CD4-positive, alpha-beta T cell (primary cell): ENCODE measurements at regions not wholly inside any gene's neighbourhood (a gene's known extent, or its start where the extent isn't known, plus 50 kb on each side); places are given as distances from the start of the nearest gene placed in this dataset.
A peak's percentile ranks its signal among the peaks of the same experiment; 100 is the strongest.
"Not testable (repeated sequence)": the region's sequence is repeated elsewhere in the genome, so short reads cannot be mapped to it uniquely, and the experiment has no call there.

ENCODE experiments used
- ATAC-seq: fragments of 200-7000 bp; cut with Tn5 transposase; one replicate; pipeline ENCODE4 v1.10.0; 2022; ENCODE audit warnings: mild to moderate bottlenecking; ENCODE audit not compliant: poor library complexity
- CTCF ChIA-PET: fragments of 350-600 bp; sonication (Branson Sonifier 250); formaldehyde crosslinking; loops from one replicate; lab custom pipeline; 2021; ENCODE audit warnings: antibody characterized with exemption, inconsistent platforms; lab: Charles Lee
- POLR2A ChIA-PET: fragments of 350-600 bp; sonication (Branson Sonifier 250); formaldehyde crosslinking; loops from one replicate; lab custom pipeline; 2021; ENCODE audit warnings: antibody characterized with exemption, inconsistent platforms; lab: Charles Lee
- DNase-seq, 14 experiments: peaks; one replicate each; pipeline ENCODE4 v3.0.0-alpha.2; 2013 to 2020; ENCODE audit warnings: mixed read lengths in 2 of 14
- H3K27ac ChIP-seq, 2 donors: one replicate each; pipeline versions ENCODE4 v1.5.1 to v1.7.0; 2013; ENCODE audit warnings: low read length in 2 of 2, low read depth in 1 of 2, mild to moderate bottlenecking in 1 of 2
- H3K27me3 ChIP-seq, 2 experiments: 1 replicate in 1 of 2; 2 replicates in 1 of 2; pipeline versions ENCODE4 v1.6.1 to v1.7.0; 2013; ENCODE audit warnings: low read length in 2 of 2, control low read depth in 1 of 2, mild to moderate bottlenecking in 1 of 2, moderate library complexity in 1 of 2; ENCODE audit not compliant: insufficient read depth in 2 of 2, control insufficient read depth in 1 of 2
- H3K36me3 ChIP-seq: one replicate; pipeline ENCODE4 v1.6.1; 2013; ENCODE audit warnings: low read length, control low read depth; ENCODE audit not compliant: insufficient read depth
- H3K4me1 ChIP-seq: one replicate; pipeline ENCODE4 v1.6.1; 2013; ENCODE audit warnings: low read length, control low read depth; ENCODE audit not compliant: insufficient read depth
- H3K4me3 ChIP-seq: one replicate; pipeline ENCODE4 v1.5.1; 2013; ENCODE audit warnings: mild to moderate bottlenecking, low read length, moderate library complexity
- H3K9me3 ChIP-seq, 2 experiments: 1 replicate in 1 of 2; 2 replicates in 1 of 2; pipeline versions ENCODE4 v1.6.1 to v1.7.0; 2013; ENCODE audit warnings: low read length in 2 of 2, mild to moderate bottlenecking in 2 of 2, control low read depth in 1 of 2, moderate library complexity in 1 of 2; ENCODE audit not compliant: control insufficient read depth in 1 of 2, insufficient read depth in 1 of 2
- H3K27ac Mint-ChIP-seq: one replicate; pipeline ENCODE4 v1.8.0; 2020; ENCODE audit warnings: mixed read lengths
- H3K27me3 Mint-ChIP-seq: one replicate; pipeline ENCODE4 v1.8.0; 2021; ENCODE audit warnings: mixed read lengths
- H3K36me3 Mint-ChIP-seq: one replicate; pipeline ENCODE4 v1.8.0; 2021; ENCODE audit warnings: low read depth, mixed read lengths
- H3K4me1 Mint-ChIP-seq: one replicate; pipeline ENCODE4 v1.8.0; 2021; ENCODE audit warnings: low read depth, mixed read lengths
- H3K4me3 Mint-ChIP-seq: one replicate; pipeline ENCODE4 v1.8.0; 2020; ENCODE audit warnings: mild to moderate bottlenecking, mixed read lengths
- H3K9me3 Mint-ChIP-seq: one replicate; pipeline ENCODE4 v1.8.0; 2020; ENCODE audit warnings: mixed read lengths
- intact Hi-C, 2 experiments: fragments of 100-400 bp; cut with DNase I in 1 of 2; cut with micrococcal nuclease in 1 of 2; formaldehyde crosslinking; loops; one replicate each; pipeline versions ENCODE4 v1.15.1 to v1.9.0; 2023 to 2025; cut with DNase I, micrococcal nuclease
- TF ChIP-seq, protein P1 (sequence below): fragments of 200-600 bp; IDR thresholded peaks from one replicate; pipeline ENCODE4 v1.8.0; 2022; ENCODE audit warnings: antibody characterized with exemption, mild to moderate bottlenecking

DNA sequence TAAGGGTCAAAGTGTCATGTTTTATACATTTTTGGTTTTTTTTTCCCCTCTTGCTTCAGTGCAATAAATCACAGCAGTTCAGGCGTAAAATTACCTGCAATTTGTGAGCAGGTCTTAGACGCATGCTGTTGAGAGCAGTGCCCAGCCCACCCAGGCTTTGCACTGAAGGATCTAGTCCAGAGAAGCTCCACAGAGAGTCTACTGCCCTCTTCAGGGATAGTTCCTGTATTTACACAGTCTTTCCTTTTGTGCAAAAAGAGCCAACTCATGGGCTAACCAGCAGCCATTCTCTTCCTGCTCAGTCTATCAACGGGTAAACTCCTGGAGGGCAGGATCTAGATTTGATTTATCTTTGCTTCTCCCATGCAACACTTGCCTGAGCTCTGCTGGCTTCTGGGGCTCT lies 82.2 kb upstream of the NAMPT start:
- TF ChIP-seq, protein P1, sequence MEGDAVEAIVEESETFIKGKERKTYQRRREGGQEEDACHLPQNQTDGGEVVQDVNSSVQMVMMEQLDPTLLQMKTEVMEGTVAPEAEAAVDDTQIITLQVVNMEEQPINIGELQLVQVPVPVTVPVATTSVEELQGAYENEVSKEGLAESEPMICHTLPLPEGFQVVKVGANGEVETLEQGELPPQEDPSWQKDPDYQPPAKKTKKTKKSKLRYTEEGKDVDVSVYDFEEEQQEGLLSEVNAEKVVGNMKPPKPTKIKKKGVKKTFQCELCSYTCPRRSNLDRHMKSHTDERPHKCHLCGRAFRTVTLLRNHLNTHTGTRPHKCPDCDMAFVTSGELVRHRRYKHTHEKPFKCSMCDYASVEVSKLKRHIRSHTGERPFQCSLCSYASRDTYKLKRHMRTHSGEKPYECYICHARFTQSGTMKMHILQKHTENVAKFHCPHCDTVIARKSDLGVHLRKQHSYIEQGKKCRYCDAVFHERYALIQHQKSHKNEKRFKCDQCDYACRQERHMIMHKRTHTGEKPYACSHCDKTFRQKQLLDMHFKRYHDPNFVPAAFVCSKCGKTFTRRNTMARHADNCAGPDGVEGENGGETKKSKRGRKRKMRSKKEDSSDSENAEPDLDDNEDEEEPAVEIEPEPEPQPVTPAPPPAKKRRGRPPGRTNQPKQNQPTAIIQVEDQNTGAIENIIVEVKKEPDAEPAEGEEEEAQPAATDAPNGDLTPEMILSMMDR = no peak
- H3K27me3 Mint-ChIP-seq = peaks cover 7% of the 10 kb centered on the region
- CTCF ChIA-PET = interaction anchor here (0.8 to 1.3 kb wide), 2 partner anchors 26 to 190 kb away, joined by 3 to 4 read pairs; no protein-coding TSS in a partner anchor
- Histone ChIP-seq H3K36me3 (no peaks in the 10 kb centered on the region), H3K9me3 (no peaks in the 10 kb centered on the region), H3K27ac (no peak overlapping the region), H3K27me3 (no peaks in the 10 kb centered on the region), H3K4me3 (no peak overlapping the region), H3K4me1 (no peaks in the 10 kb centered on the region)
- POLR2A ChIA-PET = no interaction called here
- no peak overlapping the region for H3K27ac Mint-ChIP-seq
- ATAC-seq = no peak
- DNase-seq = peak in 2 of 14 experiments; percentile 38 to 41
- no peak overlapping the region for H3K4me3 Mint-ChIP-seq
- no peaks in the 10 kb centered on the region for H3K4me1 Mint-ChIP-seq
- no peaks in the 10 kb centered on the region for H3K36me3 Mint-ChIP-seq
- intact Hi-C loops = no loop called here
- no peaks in the 10 kb centered on the region for H3K9me3 Mint-ChIP-seq

DNA sequence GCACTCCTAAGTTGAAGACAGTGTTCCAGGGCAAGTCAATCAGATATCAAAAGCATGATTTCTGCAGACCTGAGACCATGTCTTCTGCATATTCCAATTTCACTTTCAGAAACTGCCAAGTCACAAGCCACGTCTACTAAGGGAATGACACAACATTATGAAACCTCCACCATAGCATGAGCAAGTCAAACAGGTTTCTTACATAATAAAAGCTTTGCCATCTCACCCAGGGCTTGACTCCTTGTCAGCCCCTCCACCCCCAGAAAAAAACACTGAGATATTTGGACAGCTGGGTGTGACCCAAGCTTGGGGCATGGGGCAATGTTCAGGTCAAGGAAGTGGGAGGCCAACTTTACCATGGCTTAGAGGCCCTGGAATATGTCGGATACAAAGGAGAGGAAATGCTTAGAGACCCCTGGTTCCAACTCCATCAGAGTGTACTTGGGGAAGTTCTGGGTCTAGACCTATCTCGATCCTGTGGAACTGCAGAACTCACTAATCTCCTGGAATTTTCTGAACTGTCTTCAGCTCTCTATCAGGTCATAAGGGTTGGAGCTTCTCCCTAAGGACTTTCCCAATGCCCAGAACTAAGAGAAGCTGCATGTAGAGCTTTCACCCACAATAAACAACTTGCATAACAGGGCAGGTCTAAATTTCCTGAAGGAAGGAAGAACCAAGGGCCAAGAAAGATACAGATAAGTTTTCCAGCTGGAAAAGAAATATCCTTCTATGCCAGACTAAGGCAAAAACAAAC lies 80.6 kb upstream of the NAMPT start:
- TF ChIP-seq, protein P1 = no peak
- H3K4me1 ChIP-seq = no peaks in the 10 kb centered on the region
- H3K4me3 Mint-ChIP-seq = no peak overlapping the region
- ChIA-PET POLR2A (no interaction called here), CTCF (no interaction called here)
- no peaks in the 10 kb centered on the region for H3K4me1 Mint-ChIP-seq
- H3K27me3 Mint-ChIP-seq = peaks cover 22% of the 10 kb centered on the region
- H3K9me3 ChIP-seq = no peaks in the 10 kb centered on the region
- H3K27ac ChIP-seq = no peak overlapping the region
- no peaks in the 10 kb centered on the region for H3K9me3 Mint-ChIP-seq
- no peak overlapping the region for H3K27ac Mint-ChIP-seq
- no peaks in the 10 kb centered on the region for H3K27me3 ChIP-seq
- H3K36me3 ChIP-seq = no peaks in the 10 kb centered on the region
- peak in 2 of 14 experiments; percentile 51 to 61 for DNase-seq
- ATAC-seq = no peak
- no peaks in the 10 kb centered on the region for H3K36me3 Mint-ChIP-seq
- no peak overlapping the region for H3K4me3 ChIP-seq
- intact Hi-C loops = no loop called here

DNA sequence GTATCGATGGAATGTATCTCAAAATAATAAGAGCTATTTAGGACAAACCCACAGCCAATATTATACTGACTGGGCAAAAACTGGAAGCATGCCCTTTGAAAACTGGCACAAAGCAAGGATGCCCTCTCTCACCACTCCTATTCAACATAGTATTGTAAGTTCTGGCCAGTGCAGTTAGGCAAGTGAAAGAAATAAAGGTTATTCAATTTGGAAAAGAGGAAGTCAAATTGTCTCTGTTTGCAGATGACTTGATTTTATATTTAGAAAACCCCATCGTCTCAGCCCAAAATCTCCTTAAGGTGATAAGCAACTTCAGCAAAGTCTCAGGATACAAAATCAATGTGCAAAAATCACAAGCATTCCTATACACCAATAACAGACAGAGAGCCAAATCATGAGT lies 77.7 kb upstream of the NAMPT start:
- peaks cover 45% of the 10 kb centered on the region for H3K27me3 Mint-ChIP-seq
- DNase-seq, H3K4me3 Mint-ChIP-seq, CTCF ChIA-PET, POLR2A ChIA-PET, H3K27me3 ChIP-seq, H3K36me3 Mint-ChIP-seq, H3K4me1 Mint-ChIP-seq, H3K27ac ChIP-seq, intact Hi-C loops, H3K4me1 ChIP-seq, H3K4me3 ChIP-seq, H3K9me3 Mint-ChIP-seq, H3K36me3 ChIP-seq, ATAC-seq, H3K27ac Mint-ChIP-seq, H3K9me3 ChIP-seq: not testable (repeated sequence)
